SU-DHL-6 (cell line): ENCODE measurements at regions not wholly inside any gene's neighbourhood (a gene's known extent, or its start where the extent isn't known, plus 50 kb on each side); places are given as distances from the start of the nearest gene placed in this dataset.

Experiments used
- H2AFZ ChIP-seq: fragments of 200-600 bp; sonication (generic); 2 replicates; pipeline ENCODE4 v1.6.1; 2014; ENCODE audit warnings: low read depth, mild to moderate bottlenecking, moderate library complexity, mixed read lengths, antibody characterized with exemption, low read length; ENCODE audit not compliant: severe bottlenecking
- H3F3A ChIP-seq: fragments of 200-600 bp; shearing (Covaris generic); 2 replicates; pipeline ENCODE4 v1.6.0; 2016; ENCODE audit warnings: antibody characterized with exemption, mild to moderate bottlenecking; ENCODE audit not compliant: insufficient read depth
- H3K27ac ChIP-seq: fragments of 200-600 bp; sonication (generic); 2 replicates; pipeline ENCODE4 v1.5.1; 2016; ENCODE audit warnings: low read depth, mild to moderate bottlenecking, low read length, moderate library complexity, mixed read lengths
- H3K27me3 ChIP-seq: fragments of 200-600 bp; sonication (generic), shearing (Covaris generic); 2 replicates; pipeline ENCODE4 v1.6.0; 2014; ENCODE audit warnings: mild to moderate bottlenecking, low read length
- H3K36me3 ChIP-seq: fragments of 200-600 bp; sonication (generic); 2 replicates; pipeline ENCODE4 v1.6.1; 2014; ENCODE audit warnings: mild to moderate bottlenecking, low read length, mixed read lengths
- H3K4me2 ChIP-seq: fragments of 300-600, 200-600 bp; shearing (Covaris generic), sonication (generic); 2 replicates; pipeline ENCODE4 v1.6.0; 2014; ENCODE audit warnings: low read length, low read depth, mild to moderate bottlenecking; ENCODE audit not compliant: poor library complexity, severe bottlenecking
- H3K4me3 ChIP-seq: fragments of 200-600 bp; sonication (generic); 2 replicates; pipeline ENCODE4 v1.5.1; 2014; ENCODE audit warnings: antibody characterized with exemption, low read length, mild to moderate bottlenecking, mixed read lengths; ENCODE audit not compliant: insufficient read depth, poor library complexity, severe bottlenecking
- H3K79me2 ChIP-seq: fragments of 200-600 bp; sonication (generic); 2 replicates; pipeline ENCODE4 v1.6.1; 2014; ENCODE audit warnings: mild to moderate bottlenecking, low read length, moderate library complexity; ENCODE audit not compliant: insufficient read depth
- H3K9ac ChIP-seq: fragments of 200-600 bp; sonication (generic); 2 replicates; pipeline ENCODE4 v1.7.0; 2014; ENCODE audit warnings: mild to moderate bottlenecking, low read length
- H3K9me2 ChIP-seq: fragments of 200-600 bp; sonication (generic); replicated peaks from 2 replicates; pipeline ENCODE4 v1.6.1; 2014; ENCODE audit warnings: low read length; ENCODE audit not compliant: insufficient read depth
- H3K9me3 ChIP-seq: fragments of 200-600 bp; sonication (generic); 2 replicates; pipeline ENCODE4 v1.6.1; 2014; ENCODE audit warnings: low read length, mixed read lengths; ENCODE audit not compliant: insufficient read depth
- H4K20me1 ChIP-seq: fragments of 200-600 bp; sonication (generic); 2 replicates; pipeline ENCODE4 v1.6.1; 2014; ENCODE audit warnings: low read depth, mild to moderate bottlenecking, antibody characterized with exemption, low read length, moderate library complexity, mixed read lengths
- EZH2phosphoT487 ChIP-seq: fragments of 200-600 bp; sonication (generic), shearing (Covaris generic); conservative IDR thresholded peaks from 2 replicates; pipeline ENCODE4 v1.6.1; 2018; ENCODE audit warnings: mild to moderate bottlenecking, antibody characterized with exemption, low read length, moderate library complexity, mixed read lengths
- TF ChIP-seq, protein P1 (sequence below): fragments of 200-600 bp; sonication (generic); IDR thresholded peaks from one replicate; pipeline ENCODE4 v1.5.1; 2017; ENCODE audit warnings: antibody characterized with exemption, mild to moderate bottlenecking, low read length, moderate library complexity; ENCODE audit not compliant: insufficient read depth, poor library complexity, severe bottlenecking

- Histone ChIP-seq H3K4me3 (no peak overlapping the region), H3K27ac (no peak overlapping the region), H3F3A (no peaks in the 10 kb centered on the region), H3K4me2 (no peak overlapping the region), H3K9me3 (no peaks in the 10 kb centered on the region), H3K79me2 (no peaks in the 10 kb centered on the region), H3K27me3 (no peaks in the 10 kb centered on the region), H3K9me2 (no peaks in the 10 kb centered on the region; the same call in 1 of the 2 replicates), H3K9ac (no peak overlapping the region), H2AFZ (no peak overlapping the region), H3K36me3 (no peaks in the 10 kb centered on the region), H4K20me1 (no peaks in the 10 kb centered on the region)
- TF ChIP-seq, protein P1, sequence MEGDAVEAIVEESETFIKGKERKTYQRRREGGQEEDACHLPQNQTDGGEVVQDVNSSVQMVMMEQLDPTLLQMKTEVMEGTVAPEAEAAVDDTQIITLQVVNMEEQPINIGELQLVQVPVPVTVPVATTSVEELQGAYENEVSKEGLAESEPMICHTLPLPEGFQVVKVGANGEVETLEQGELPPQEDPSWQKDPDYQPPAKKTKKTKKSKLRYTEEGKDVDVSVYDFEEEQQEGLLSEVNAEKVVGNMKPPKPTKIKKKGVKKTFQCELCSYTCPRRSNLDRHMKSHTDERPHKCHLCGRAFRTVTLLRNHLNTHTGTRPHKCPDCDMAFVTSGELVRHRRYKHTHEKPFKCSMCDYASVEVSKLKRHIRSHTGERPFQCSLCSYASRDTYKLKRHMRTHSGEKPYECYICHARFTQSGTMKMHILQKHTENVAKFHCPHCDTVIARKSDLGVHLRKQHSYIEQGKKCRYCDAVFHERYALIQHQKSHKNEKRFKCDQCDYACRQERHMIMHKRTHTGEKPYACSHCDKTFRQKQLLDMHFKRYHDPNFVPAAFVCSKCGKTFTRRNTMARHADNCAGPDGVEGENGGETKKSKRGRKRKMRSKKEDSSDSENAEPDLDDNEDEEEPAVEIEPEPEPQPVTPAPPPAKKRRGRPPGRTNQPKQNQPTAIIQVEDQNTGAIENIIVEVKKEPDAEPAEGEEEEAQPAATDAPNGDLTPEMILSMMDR: no peak
- no peak for TF ChIP-seq EZH2phosphoT487
Measured at GRCh38 chr12:77522247-77522646, 308.4 kb upstream of the NAV3 start.

GRCh38 chr12:77521508-77522115 lies 309.1 kb upstream of the NAV3 start:
- Histone ChIP-seq H3K9me2 (no peaks in the 10 kb centered on the region; the same call in 1 of the 2 replicates), H3F3A (no peaks in the 10 kb centered on the region), H3K9ac (no peak overlapping the region), H3K4me3 (no peak overlapping the region), H3K27me3 (no peaks in the 10 kb centered on the region), H3K27ac (no peak overlapping the region), H3K9me3 (no peaks in the 10 kb centered on the region), H3K36me3 (no peaks in the 10 kb centered on the region), H4K20me1 (no peaks in the 10 kb centered on the region), H3K79me2 (no peaks in the 10 kb centered on the region), H3K4me2 (no peak overlapping the region), H2AFZ (no peak overlapping the region)
- no peak for TF ChIP-seq EZH2phosphoT487

- Histone ChIP-seq H2AFZ (no peak overlapping the region), H3K36me3 (no peaks in the 10 kb centered on the region), H3K27ac (no peak overlapping the region), H3K9ac (no peak overlapping the region), H3K4me2 (no peak overlapping the region), H3K79me2 (no peaks in the 10 kb centered on the region), H3F3A (no peaks in the 10 kb centered on the region), H3K27me3 (no peaks in the 10 kb centered on the region), H3K9me3 (no peaks in the 10 kb centered on the region), H4K20me1 (no peaks in the 10 kb centered on the region), H3K4me3 (no peak overlapping the region), H3K9me2 (no peaks in the 10 kb centered on the region)
- TF ChIP-seq, protein P1: no peak
- TF ChIP-seq EZH2phosphoT487: no peak
Measured at GRCh38 chr12:77514511-77514910, 316.2 kb upstream of the NAV3 start.

DNA sequence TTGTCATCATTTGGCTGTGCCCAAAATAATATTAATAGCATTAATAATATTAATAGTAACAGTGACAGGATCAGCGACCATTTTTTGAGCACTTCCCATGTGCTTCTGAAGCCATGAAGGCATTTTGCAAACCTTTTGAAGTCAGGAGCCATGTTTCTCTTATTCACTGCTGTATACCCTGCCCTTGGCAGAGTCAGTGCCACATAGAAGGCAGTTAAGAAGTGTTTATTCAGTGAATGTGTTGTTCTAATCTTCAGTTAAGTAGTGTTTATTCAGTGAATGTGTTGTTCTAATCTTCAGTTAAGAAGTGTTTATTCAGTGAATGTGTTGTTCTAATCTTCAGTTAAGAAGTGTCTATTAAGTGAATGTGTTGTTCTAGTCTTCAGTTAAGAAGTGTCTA lies 319.7 kb upstream of the NAV3 start:
- Histone ChIP-seq H3K36me3 (no peaks in the 10 kb centered on the region), H3K79me2 (no peaks in the 10 kb centered on the region), H3K9me3 (no peaks in the 10 kb centered on the region), H3F3A (no peaks in the 10 kb centered on the region), H3K27ac (no peak overlapping the region), H3K9me2 (no peaks in the 10 kb centered on the region), H4K20me1 (no peaks in the 10 kb centered on the region), H3K4me2 (no peak overlapping the region), H3K9ac (no peak overlapping the region), H3K4me3 (no peak overlapping the region), H3K27me3 (no peaks in the 10 kb centered on the region), H2AFZ (no peak overlapping the region)
- TF ChIP-seq EZH2phosphoT487: no peak
- TF ChIP-seq, protein P1: no peak
